ENCODE measurements at regions not wholly inside any gene's neighbourhood (a gene's known extent, or its start where the extent isn't known, plus 50 kb on each side); places are given as distances from the start of the nearest gene placed in this dataset.
"Not testable (repeated sequence)": the region's sequence is repeated elsewhere in the genome, so short reads cannot be mapped to it uniquely, and the experiment has no call there.

- no peak overlapping the region for H3K27ac Mint-ChIP-seq
- H3K4me1 Mint-ChIP-seq (ENCODE audit: low read depth) = no peaks in the 10 kb centered on the region
- H3K4me3 Mint-ChIP-seq = no peak overlapping the region
- DNase-seq = no peak
- no peaks in the 10 kb centered on the region for H3K36me3 Mint-ChIP-seq (ENCODE audit: low read depth)
- peaks cover 76% of the 10 kb centered on the region for H3K27me3 Mint-ChIP-seq
- H3K9me3 Mint-ChIP-seq = no peaks in the 10 kb centered on the region
These were observed 1338.8 kb downstream of the BRD1 start for GRCh38 chr22:48488611-48489511.

DNA sequence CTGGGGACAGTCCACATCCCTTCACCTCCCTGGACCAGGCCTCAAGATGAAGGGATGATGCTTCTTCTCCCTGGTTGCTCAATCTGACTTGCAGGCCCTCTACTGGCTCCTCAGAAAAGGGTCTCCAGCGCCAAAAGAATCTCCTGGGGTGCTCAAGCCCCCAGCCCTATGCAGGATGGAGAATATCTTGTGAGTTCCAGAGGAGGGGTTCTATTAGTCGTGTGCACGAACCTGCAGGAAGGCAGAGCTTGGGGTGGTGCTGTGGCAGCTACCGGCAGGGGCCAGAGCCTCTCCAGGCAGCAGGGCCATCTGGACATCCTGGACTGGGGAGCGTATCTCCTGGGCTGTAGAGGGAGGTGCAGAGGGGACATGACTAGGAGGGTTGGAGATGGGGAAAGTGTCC, 1339.5 kb downstream of the BRD1 start:
- Mint-ChIP-seq H3K27ac (no peak overlapping the region), H3K27me3 (peaks cover 69% of the 10 kb centered on the region), H3K36me3 (ENCODE audit: low read depth) (no peaks in the 10 kb centered on the region), H3K4me3 (no peak overlapping the region), H3K9me3 (no peaks in the 10 kb centered on the region), H3K4me1 (ENCODE audit: low read depth) (no peaks in the 10 kb centered on the region)
- no peak for DNase-seq

DNA sequence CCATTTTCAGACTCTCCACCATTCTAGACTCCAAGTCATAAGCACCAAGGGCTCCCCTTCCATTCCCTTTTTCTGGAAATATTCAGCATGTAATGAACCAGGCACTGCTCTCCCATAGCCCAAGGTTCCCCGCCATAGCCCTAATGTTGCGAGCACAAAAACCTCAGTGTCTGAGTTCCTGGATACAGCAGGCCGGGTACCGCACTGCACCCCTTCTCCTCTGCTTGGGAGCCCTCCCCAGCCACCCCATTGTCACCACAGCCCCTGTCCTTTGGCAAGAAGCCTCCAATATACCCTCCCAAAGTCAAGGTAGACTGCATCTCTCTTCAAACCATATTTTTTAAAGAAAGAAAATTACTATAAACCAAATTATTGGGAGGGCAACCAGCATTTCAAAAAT, 1341.1 kb downstream of the BRD1 start:
- Mint-ChIP-seq H3K4me1 (ENCODE audit: low read depth) (no peaks in the 10 kb centered on the region), H3K4me3 (no peak overlapping the region), H3K9me3 (no peaks in the 10 kb centered on the region), H3K27ac (no peak overlapping the region), H3K27me3 (peaks cover 54% of the 10 kb centered on the region), H3K36me3 (ENCODE audit: low read depth) (no peaks in the 10 kb centered on the region)
- no peak for DNase-seq

DNA sequence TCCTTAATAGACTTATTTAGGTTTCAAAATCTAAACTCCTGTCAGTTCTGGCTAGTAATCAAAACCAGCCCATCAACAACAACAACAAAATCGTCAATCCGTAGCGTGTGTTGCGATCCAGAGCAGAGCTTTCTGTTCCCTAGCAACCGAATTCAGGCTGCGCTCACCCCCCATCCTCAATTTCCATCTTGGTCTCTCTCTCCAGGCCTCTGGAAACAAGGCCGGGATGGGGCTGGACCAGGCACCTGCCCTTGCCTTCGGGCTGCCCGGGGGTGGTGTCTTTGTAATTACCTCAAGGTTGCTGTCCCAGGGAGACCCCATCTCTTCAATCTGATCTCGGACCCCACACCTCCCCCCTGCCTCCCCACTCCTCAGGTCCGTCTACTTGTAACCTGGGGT, 1341.5 kb downstream of the BRD1 start:
- Mint-ChIP-seq H3K27me3 (peaks cover 50% of the 10 kb centered on the region), H3K4me3 (no peak overlapping the region), H3K36me3 (ENCODE audit: low read depth) (no peaks in the 10 kb centered on the region), H3K9me3 (no peaks in the 10 kb centered on the region), H3K27ac (no peak overlapping the region), H3K4me1 (ENCODE audit: low read depth) (no peaks in the 10 kb centered on the region)
- DNase-seq = no peak

DNA sequence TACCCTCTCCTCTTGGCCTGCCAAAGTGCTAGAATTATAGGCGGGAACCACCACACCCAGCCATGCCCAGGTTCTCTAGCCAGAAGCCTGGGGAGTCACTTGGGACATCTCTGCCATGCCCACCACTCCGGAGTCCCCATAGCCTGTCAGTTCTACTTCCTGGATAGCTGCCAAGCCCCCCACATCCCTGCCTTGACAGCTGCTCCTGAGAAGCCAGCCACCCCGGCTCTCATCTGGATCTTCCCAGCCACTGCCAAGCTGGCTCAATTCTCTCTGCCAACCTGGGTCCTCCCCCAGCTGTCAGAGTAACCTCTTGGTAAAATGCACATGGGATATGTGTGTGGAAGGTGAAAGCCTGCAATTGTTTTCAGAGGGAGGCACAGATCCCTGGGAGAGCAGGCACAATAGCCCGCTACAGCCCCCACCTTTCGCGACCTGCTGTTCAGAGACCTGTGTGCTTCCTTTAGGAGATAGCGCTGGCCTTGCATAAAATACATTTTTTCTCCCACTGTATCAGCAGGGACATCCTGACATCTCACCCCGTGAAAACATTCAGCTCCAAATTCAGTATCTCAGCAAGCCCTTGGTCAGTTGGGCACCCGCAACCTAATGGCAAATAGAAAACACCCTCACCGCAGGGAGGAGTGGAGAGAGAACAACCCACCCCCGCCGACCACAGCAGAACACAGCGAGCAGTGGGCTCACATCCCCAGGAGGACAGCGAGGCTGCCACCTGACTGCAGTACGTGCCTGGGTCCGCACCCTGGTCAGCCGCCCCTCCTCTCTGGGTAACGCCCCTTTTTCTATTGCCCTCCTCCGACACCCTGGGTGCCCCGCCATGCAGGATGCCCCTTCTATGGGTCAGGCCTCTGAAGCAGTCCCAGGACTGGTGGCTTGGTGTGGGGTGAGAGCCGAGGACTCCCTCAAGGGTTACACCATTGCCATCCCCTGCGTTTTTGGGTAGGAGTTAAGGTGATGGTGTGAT, 1342.2 kb downstream of the BRD1 start:
- H3K36me3 Mint-ChIP-seq (ENCODE audit: low read depth) = no peaks in the 10 kb centered on the region

DNA sequence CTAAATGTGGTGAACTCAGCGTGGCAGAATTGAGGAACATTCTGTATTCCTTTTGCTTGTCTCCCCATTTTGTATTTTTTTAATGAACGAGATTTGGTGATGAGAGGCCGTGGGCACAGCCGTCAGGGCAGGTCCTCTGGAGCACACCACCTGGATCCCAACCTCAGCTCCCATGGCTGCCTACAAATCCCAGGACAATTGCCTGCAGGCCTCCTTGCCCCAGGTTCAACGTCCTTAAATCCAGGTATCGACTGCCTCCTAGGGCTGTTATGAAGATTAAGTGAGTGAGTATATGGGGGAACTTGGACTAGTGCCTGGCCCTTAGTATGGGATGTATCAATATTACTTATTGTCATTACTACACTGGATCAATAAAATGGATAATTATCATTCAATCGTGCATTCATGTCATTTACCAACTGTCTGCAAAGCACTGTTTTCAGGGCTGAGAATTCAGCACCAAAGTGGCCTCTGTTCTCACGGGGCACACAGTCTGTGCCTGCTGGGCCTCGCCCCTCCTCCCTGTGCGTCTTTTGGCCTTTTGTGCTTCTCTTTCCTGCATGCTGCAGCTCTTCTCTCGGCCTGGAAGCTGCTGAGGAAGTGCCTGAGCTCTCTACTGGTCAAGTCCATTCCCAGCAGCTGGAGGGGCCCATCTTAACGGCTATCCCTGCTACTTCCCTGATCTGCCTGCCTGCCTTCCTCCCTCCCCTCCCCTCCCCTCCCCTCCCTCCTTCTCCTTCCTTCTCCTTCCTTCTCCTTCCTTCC, 1343.7 kb downstream of the BRD1 start:
- no peaks in the 10 kb centered on the region for H3K9me3 Mint-ChIP-seq
- H3K27me3 Mint-ChIP-seq = peaks cover 41% of the 10 kb centered on the region
- H3K4me1 Mint-ChIP-seq (ENCODE audit: low read depth) = no peaks in the 10 kb centered on the region
- no peak overlapping the region for H3K4me3 Mint-ChIP-seq
- no peak overlapping the region for H3K27ac Mint-ChIP-seq
- DNase-seq = no peak
- no peaks in the 10 kb centered on the region for H3K36me3 Mint-ChIP-seq (ENCODE audit: low read depth)

More for the DNA sequence above, 1342.2 kb downstream of the BRD1 start:
- no peak overlapping the region for H3K27ac Mint-ChIP-seq
- H3K27me3 Mint-ChIP-seq = peaks cover 43% of the 10 kb centered on the region
- DNase-seq = no peak
- no peaks in the 10 kb centered on the region for H3K4me1 Mint-ChIP-seq (ENCODE audit: low read depth)
- no peak overlapping the region for H3K4me3 Mint-ChIP-seq
- no peaks in the 10 kb centered on the region for H3K9me3 Mint-ChIP-seq

DNA sequence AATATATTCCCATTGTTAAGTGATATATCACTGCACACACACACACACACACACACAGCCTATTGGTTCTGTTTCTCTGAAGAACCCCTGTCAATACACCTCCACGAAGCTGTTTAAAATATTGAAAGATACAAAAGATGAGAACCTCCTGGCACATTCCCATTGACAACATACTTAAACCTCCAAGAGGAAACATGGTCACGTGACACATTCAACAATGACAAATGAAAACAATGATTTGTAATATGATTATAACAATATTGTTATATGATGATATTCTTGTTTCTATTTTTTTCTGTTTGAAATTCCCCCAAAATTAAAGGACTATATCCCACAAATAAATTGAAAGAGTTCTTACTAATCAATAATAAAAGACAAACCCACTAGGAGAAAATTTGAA, 1344.9 kb downstream of the BRD1 start:
- Mint-ChIP-seq H3K4me1 (ENCODE audit: low read depth) (no peaks in the 10 kb centered on the region), H3K36me3 (ENCODE audit: low read depth) (no peaks in the 10 kb centered on the region), H3K27me3 (peaks cover 32% of the 10 kb centered on the region), H3K9me3 (no peaks in the 10 kb centered on the region), H3K27ac (no peak overlapping the region), H3K4me3 (no peak overlapping the region)
- no peak for DNase-seq

- H3K27me3 Mint-ChIP-seq = peaks cover 26% of the 10 kb centered on the region
- H3K4me1 Mint-ChIP-seq (ENCODE audit: low read depth); H3K4me3 Mint-ChIP-seq; H3K9me3 Mint-ChIP-seq; DNase-seq; H3K27ac Mint-ChIP-seq; H3K36me3 Mint-ChIP-seq (ENCODE audit: low read depth): not testable (repeated sequence)
These were observed 1345.5 kb downstream of the BRD1 start for GRCh38 chr22:48482198-48482597.

DNA sequence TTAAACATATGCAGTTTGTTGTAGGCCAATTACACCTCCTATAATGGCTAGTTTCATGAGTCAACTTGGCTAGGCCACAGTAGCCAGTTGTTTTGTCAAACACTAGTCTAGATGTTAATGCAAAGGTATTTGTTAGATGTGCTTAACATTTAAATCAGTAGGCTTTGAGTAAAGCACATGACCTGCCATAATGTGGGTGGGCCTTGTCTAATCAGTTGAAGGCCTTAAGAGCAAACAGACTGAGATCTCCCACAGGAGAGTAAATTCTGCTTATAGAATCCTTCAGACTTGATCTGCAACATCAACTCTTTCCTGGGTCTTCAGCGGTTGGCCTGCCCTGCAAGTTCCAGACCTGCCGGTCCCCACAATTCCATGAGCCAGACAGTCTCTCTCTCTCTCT, 1345.9 kb downstream of the BRD1 start:
- no peaks in the 10 kb centered on the region for H3K4me1 Mint-ChIP-seq (ENCODE audit: low read depth)
- H3K9me3 Mint-ChIP-seq = no peaks in the 10 kb centered on the region
- H3K36me3 Mint-ChIP-seq (ENCODE audit: low read depth) = no peaks in the 10 kb centered on the region
- no peak overlapping the region for H3K27ac Mint-ChIP-seq
- H3K27me3 Mint-ChIP-seq = peaks cover 23% of the 10 kb centered on the region
- no peak overlapping the region for H3K4me3 Mint-ChIP-seq
- no peak for DNase-seq

DNA sequence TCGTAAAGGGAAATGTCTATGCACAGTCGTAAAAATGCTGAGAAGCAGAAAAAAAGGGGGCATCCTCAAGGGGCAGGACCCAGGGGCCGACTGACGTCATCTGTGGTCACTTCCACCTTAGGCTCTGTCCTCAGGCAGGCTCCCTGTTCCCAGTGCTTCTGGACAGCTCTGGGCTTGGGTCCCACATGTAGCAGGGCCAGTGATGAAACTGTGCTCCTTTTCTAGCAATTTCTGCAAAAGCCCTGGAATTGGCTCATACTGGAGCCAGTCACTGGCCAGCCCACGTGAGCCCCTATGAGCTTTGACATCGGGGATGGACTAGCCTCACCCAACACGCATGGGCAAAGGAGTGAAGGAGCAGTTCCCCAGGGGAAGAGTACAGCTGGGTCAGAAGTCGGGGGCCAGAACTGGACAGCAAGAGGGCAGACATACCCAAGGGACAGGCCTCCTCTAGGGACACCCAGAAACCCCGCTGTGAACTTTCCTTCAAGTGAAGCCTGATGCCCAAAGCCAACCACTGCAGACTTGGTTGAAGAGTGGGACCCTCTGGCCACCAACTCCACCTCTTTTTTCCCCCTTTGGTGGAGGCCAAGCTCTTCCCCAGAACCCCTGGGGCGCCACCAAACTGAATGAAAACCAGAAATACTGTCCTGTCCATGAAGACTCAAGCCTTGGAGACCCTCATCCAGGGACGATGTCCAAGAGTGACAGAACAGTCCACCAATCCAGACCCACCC, 1349.0 kb downstream of the BRD1 start:
- H3K36me3 Mint-ChIP-seq (ENCODE audit: low read depth) = no peaks in the 10 kb centered on the region
- DNase-seq = no peak
- no peaks in the 10 kb centered on the region for H3K9me3 Mint-ChIP-seq
- no peak overlapping the region for H3K4me3 Mint-ChIP-seq
- H3K27ac Mint-ChIP-seq = no peak overlapping the region
- peaks cover 24% of the 10 kb centered on the region for H3K27me3 Mint-ChIP-seq
- H3K4me1 Mint-ChIP-seq (ENCODE audit: low read depth) = no peaks in the 10 kb centered on the region

GRCh38 chr22:48478124-48478523, 1349.5 kb downstream of the BRD1 start:
- Mint-ChIP-seq H3K27me3 (peaks cover 26% of the 10 kb centered on the region), H3K4me3 (no peak overlapping the region), H3K9me3 (no peaks in the 10 kb centered on the region), H3K27ac (no peak overlapping the region), H3K36me3 (ENCODE audit: low read depth) (no peaks in the 10 kb centered on the region), H3K4me1 (ENCODE audit: low read depth) (no peaks in the 10 kb centered on the region)
- no peak for DNase-seq

DNA sequence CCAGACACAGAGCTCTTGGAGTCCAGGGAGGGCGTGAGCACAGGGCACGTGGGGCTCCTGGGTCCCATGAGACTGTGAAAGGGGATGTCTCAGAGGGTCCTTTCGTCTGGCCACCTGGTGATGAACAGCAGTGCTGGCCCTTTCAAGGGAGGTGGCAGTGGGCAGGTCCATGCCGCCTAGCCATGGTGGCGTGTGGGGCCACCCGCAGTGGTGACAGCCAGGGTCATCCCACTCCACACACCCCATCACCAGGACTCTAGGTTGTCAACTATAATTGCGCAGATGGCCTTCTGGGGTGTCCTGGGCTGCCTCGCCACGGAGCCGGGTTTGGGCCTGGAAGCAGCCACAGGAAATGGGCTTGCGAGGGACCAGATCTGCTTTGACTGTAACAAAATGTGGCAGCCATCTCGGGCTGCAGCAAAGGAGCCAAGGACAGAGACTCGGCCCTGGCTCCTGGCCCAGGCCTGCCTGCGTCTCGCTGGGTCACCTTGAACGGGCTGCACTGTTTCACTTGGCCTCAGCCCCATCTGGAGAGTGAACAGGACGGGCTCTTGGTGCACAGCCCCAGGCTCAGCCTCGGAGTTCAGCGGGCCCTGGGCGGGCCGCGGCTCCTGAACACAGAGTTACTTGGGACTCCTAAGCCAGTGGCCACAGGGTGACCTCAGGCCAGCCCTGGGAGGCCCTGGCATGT, 1350.5 kb downstream of the BRD1 start:
- H3K4me3 Mint-ChIP-seq = no peak overlapping the region
- no peaks in the 10 kb centered on the region for H3K36me3 Mint-ChIP-seq (ENCODE audit: low read depth)
- no peaks in the 10 kb centered on the region for H3K9me3 Mint-ChIP-seq

DNA sequence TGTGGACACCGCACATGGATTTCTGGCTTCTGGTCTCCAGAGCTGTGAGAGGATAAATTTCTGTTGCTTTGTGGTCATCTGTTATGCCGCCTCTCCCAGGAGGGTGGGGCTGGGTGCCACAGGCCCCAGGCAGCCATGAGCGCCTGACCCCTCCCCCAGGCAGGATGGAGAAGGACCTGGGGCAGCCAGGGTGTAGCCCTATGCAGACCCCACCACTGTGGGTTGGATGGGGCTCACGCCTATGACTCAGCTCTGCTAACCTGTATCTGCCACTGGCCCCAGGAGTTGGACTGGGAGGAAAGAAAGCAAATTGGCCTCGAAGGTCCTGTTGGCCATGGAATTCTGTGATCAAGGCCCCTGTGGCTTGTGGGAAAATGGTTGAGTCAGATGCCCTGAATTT, 1351.1 kb downstream of the BRD1 start:
- H3K27me3 Mint-ChIP-seq = peaks cover 35% of the 10 kb centered on the region
- H3K4me1 Mint-ChIP-seq (ENCODE audit: low read depth) = no peaks in the 10 kb centered on the region
- no peak overlapping the region for H3K27ac Mint-ChIP-seq

More for the DNA sequence above, 1350.5 kb downstream of the BRD1 start:
- no peak for DNase-seq
- Mint-ChIP-seq H3K27ac (no peak overlapping the region), H3K4me1 (ENCODE audit: low read depth) (no peaks in the 10 kb centered on the region), H3K27me3 (peaks cover 35% of the 10 kb centered on the region)

More for the DNA sequence above, 1351.1 kb downstream of the BRD1 start:
- Mint-ChIP-seq H3K4me3 (no peak overlapping the region), H3K9me3 (no peaks in the 10 kb centered on the region), H3K36me3 (ENCODE audit: low read depth) (no peaks in the 10 kb centered on the region)
- no peak for DNase-seq

All from activated T-cell treated with anti-CD3 and anti-CD28 coated beads, Interleukin-2, amount 50 U/mL, for 24 hours (primary cell).